Mesendoderm (in vitro differentiated cells): ENCODE measurements at regions not wholly inside any gene's neighbourhood (a gene's known extent, or its start where the extent isn't known, plus 50 kb on each side); places are given as distances from the start of the nearest gene placed in this dataset.

ENCODE experiments used
- DNase-seq: peaks from one replicate; pipeline ENCODE4 v3.0.0; 2013
- H2AK5ac ChIP-seq: 2 replicates; pipeline ENCODE4 v1.6.1; 2013; ENCODE audit warnings: low read length, inconsistent platforms
- H2BK120ac ChIP-seq: 2 replicates; pipeline ENCODE4 v1.6.1; 2013; ENCODE audit warnings: low read depth, mild to moderate bottlenecking, low read length, moderate library complexity, mixed read lengths
- H2BK15ac ChIP-seq: replicated peaks from 2 replicates; pipeline ENCODE4 v1.6.1; 2013; ENCODE audit warnings: low read depth, mild to moderate bottlenecking, moderate library complexity
- H2BK5ac ChIP-seq: 2 replicates; pipeline ENCODE4 v1.6.1; 2013; ENCODE audit warnings: low read length, inconsistent platforms
- H3K18ac ChIP-seq: 2 replicates; pipeline ENCODE4 v1.6.1; 2013; ENCODE audit warnings: mild to moderate bottlenecking, low read length, mixed read lengths
- H3K23ac ChIP-seq: one replicate; pipeline ENCODE4 v1.6.1; 2013; ENCODE audit warnings: low read length
- H3K27ac ChIP-seq: 2 replicates; pipeline ENCODE4 v1.5.1; 2013; ENCODE audit warnings: low read depth, mild to moderate bottlenecking, inconsistent platforms, low read length, moderate library complexity
- H3K27me3 ChIP-seq: 2 replicates; pipeline ENCODE4 v1.6.1; 2013; ENCODE audit warnings: low read length, control low read depth, mild to moderate bottlenecking, inconsistent platforms; ENCODE audit not compliant: insufficient read depth, poor library complexity
- H3K36me3 ChIP-seq: 2 replicates; pipeline ENCODE4 v1.6.1; 2013; ENCODE audit warnings: low read length, inconsistent platforms; ENCODE audit not compliant: control insufficient read depth, insufficient read depth
- H3K4ac ChIP-seq: one replicate; pipeline ENCODE4 v1.6.1; 2013; ENCODE audit warnings: low read depth, mild to moderate bottlenecking, low read length, moderate library complexity
- H3K4me1 ChIP-seq: 2 replicates; pipeline ENCODE4 v1.6.1; 2013; ENCODE audit warnings: low read depth, low read length, inconsistent platforms; ENCODE audit not compliant: control insufficient read depth
- H3K4me2 ChIP-seq: 2 replicates; pipeline ENCODE4 v1.6.1; 2013; ENCODE audit warnings: low read length
- H3K4me3 ChIP-seq: 2 replicates; pipeline ENCODE4 v1.5.1; 2013; ENCODE audit warnings: mild to moderate bottlenecking, low read length
- H3K56ac ChIP-seq: one replicate; pipeline ENCODE4 v1.6.1; 2013; ENCODE audit warnings: low read length
- H3K79me1 ChIP-seq: 2 replicates; pipeline ENCODE4 v1.6.1; 2013; ENCODE audit warnings: low read length, inconsistent platforms
- H3K79me2 ChIP-seq: 2 replicates; pipeline ENCODE4 v1.6.1; 2013; ENCODE audit warnings: mild to moderate bottlenecking, low read length; ENCODE audit not compliant: control insufficient read depth, insufficient read depth
- H3K9ac ChIP-seq: 2 replicates; pipeline ENCODE4 v1.6.1; 2013; ENCODE audit warnings: low read length, inconsistent platforms
- H4K5ac ChIP-seq: one replicate; pipeline ENCODE4 v1.6.1; 2013; ENCODE audit warnings: low read length
- H4K8ac ChIP-seq: one replicate; pipeline ENCODE4 v1.6.1; 2013; ENCODE audit warnings: low read depth, mild to moderate bottlenecking, control low read depth, low read length, moderate library complexity
- WGBS: extraction: QIAGEN DNeasy Blood & Tissue Kit; methylation state at CpG from one replicate; pipeline ENCODE4 v1.1.7; 2013; ENCODE audit warnings: low lambda C conversion rate, missing lambda C conversion rate; ENCODE audit not compliant: insufficient coverage; ENCODE audit errors: extremely low coverage; 5-methylcytosine and 5-hydroxymethylcytosine counted together

GRCh38 chr11:29271616-29272015 lies 745.2 kb downstream of the KCNA4 start:
- Histone ChIP-seq H3K79me2 (no peaks in the 10 kb centered on the region), H3K4ac (no peak overlapping the region), H3K36me3 (no peaks in the 10 kb centered on the region), H3K23ac (no peak overlapping the region), H3K9ac (no peak overlapping the region), H3K4me1 (no peaks in the 10 kb centered on the region), H3K4me2 (no peak overlapping the region), H2BK120ac (no peak overlapping the region), H3K56ac (no peak overlapping the region), H2BK5ac (no peak overlapping the region), H4K5ac (no peak overlapping the region), H4K8ac (no peak overlapping the region), H3K18ac (no peak overlapping the region), H3K27ac (no peak overlapping the region), H2AK5ac (no peak overlapping the region), H2BK15ac (no peak overlapping the region), H3K4me3 (no peak overlapping the region), H3K27me3 (no peaks in the 10 kb centered on the region), H3K79me1 (no peaks in the 10 kb centered on the region)
- DNase-seq, result no peak
- WGBS, result no CpG with 5 or more reads among the region's 1 CpG

- no peak overlapping the region for H2BK15ac ChIP-seq
- no peak for DNase-seq
- no peaks in the 10 kb centered on the region for H3K27me3 ChIP-seq
- H3K79me2 ChIP-seq, result no peaks in the 10 kb centered on the region
- H3K4ac ChIP-seq, result no peak overlapping the region
- H3K4me3 ChIP-seq, result no peak overlapping the region
- H3K9ac ChIP-seq, result no peak overlapping the region
- H3K56ac ChIP-seq, result no peak overlapping the region
- WGBS, result no CpG with 5 or more reads among the region's 2 CpGs
- H2AK5ac ChIP-seq, result no peak overlapping the region
- no peak overlapping the region for H4K8ac ChIP-seq
- no peaks in the 10 kb centered on the region for H3K36me3 ChIP-seq
- no peak overlapping the region for H3K27ac ChIP-seq
- no peak overlapping the region for H2BK120ac ChIP-seq
- no peak overlapping the region for H3K4me2 ChIP-seq
- H3K18ac ChIP-seq, result no peak overlapping the region
- no peaks in the 10 kb centered on the region for H3K79me1 ChIP-seq
- H3K23ac ChIP-seq, result no peak overlapping the region
- H3K4me1 ChIP-seq, result no peaks in the 10 kb centered on the region
- no peak overlapping the region for H4K5ac ChIP-seq
- H2BK5ac ChIP-seq, result no peak overlapping the region
Observed at GRCh38 chr11:29268733-29269132, 748.1 kb downstream of the KCNA4 start.

GRCh38 chr11:29265792-29266191 lies 751.0 kb downstream of the KCNA4 start:
- Histone ChIP-seq H4K5ac (no peak overlapping the region), H3K4me3 (no peak overlapping the region), H3K4me1 (no peaks in the 10 kb centered on the region), H4K8ac (no peak overlapping the region), H3K79me2 (no peaks in the 10 kb centered on the region), H3K4me2 (no peak overlapping the region), H3K56ac (no peak overlapping the region), H3K4ac (no peak overlapping the region), H2BK5ac (no peak overlapping the region), H3K36me3 (no peaks in the 10 kb centered on the region), H2BK120ac (no peak overlapping the region), H3K79me1 (no peaks in the 10 kb centered on the region), H2AK5ac (no peak overlapping the region), H3K27me3 (no peaks in the 10 kb centered on the region), H3K23ac (no peak overlapping the region), H2BK15ac (no peak overlapping the region), H3K27ac (no peak overlapping the region), H3K9ac (no peak overlapping the region), H3K18ac (no peak overlapping the region)
- DNase-seq, result no peak
- WGBS, result no CpG with 5 or more reads among the region's 3 CpGs

- Histone ChIP-seq H3K79me2 (no peaks in the 10 kb centered on the region), H3K9ac (no peak overlapping the region), H3K79me1 (no peaks in the 10 kb centered on the region), H3K4me2 (no peak overlapping the region), H3K36me3 (no peaks in the 10 kb centered on the region), H2AK5ac (no peak overlapping the region), H3K23ac (no peak overlapping the region), H2BK120ac (no peak overlapping the region), H2BK5ac (no peak overlapping the region), H3K56ac (no peak overlapping the region), H3K27me3 (no peaks in the 10 kb centered on the region), H3K4me1 (no peaks in the 10 kb centered on the region), H3K4ac (no peak overlapping the region), H3K27ac (no peak overlapping the region), H3K18ac (no peak overlapping the region), H3K4me3 (no peak overlapping the region), H4K5ac (no peak overlapping the region), H4K8ac (no peak overlapping the region), H2BK15ac (no peak overlapping the region)
- no peak for DNase-seq
Observed at GRCh38 chr11:29265381-29265780, 751.4 kb downstream of the KCNA4 start.

- WGBS, result no CpG with 5 or more reads among the region's 5 CpGs
- no peak for DNase-seq
- no peak overlapping the region for H4K8ac ChIP-seq
Observed at GRCh38 chr11:29263971-29264682, 752.7 kb downstream of the KCNA4 start.

GRCh38 chr11:29261831-29262230 lies 755.0 kb downstream of the KCNA4 start:
- H3K79me1 ChIP-seq, result no peaks in the 10 kb centered on the region
- H2BK5ac ChIP-seq, result no peak overlapping the region
- no peak overlapping the region for H3K4me3 ChIP-seq
- no peak overlapping the region for H3K27ac ChIP-seq
- H3K4me2 ChIP-seq, result no peak overlapping the region
- no peak overlapping the region for H4K8ac ChIP-seq
- no peak overlapping the region for H3K23ac ChIP-seq
- no peak overlapping the region for H2BK120ac ChIP-seq
- H2AK5ac ChIP-seq, result no peak overlapping the region
- no peak overlapping the region for H3K56ac ChIP-seq
- no peaks in the 10 kb centered on the region for H3K4me1 ChIP-seq
- no peaks in the 10 kb centered on the region for H3K36me3 ChIP-seq
- H3K79me2 ChIP-seq, result no peaks in the 10 kb centered on the region
- H3K4ac ChIP-seq, result no peak overlapping the region
- no peak overlapping the region for H3K18ac ChIP-seq
- no peaks in the 10 kb centered on the region for H3K27me3 ChIP-seq
- DNase-seq, result no peak
- no peak overlapping the region for H3K9ac ChIP-seq
- H4K5ac ChIP-seq, result no peak overlapping the region
- no peak overlapping the region for H2BK15ac ChIP-seq

More at GRCh38 chr11:29263971-29264682, 752.7 kb downstream of the KCNA4 start:
- no peaks in the 10 kb centered on the region for H3K79me2 ChIP-seq
- no peak overlapping the region for H3K4me3 ChIP-seq
- no peak overlapping the region for H2BK15ac ChIP-seq
- no peaks in the 10 kb centered on the region for H3K4me1 ChIP-seq
- no peaks in the 10 kb centered on the region for H3K36me3 ChIP-seq
- no peak overlapping the region for H3K56ac ChIP-seq
- no peak overlapping the region for H2AK5ac ChIP-seq
- no peak overlapping the region for H3K9ac ChIP-seq
- no peak overlapping the region for H2BK5ac ChIP-seq
- H3K4me2 ChIP-seq, result no peak overlapping the region
- no peak overlapping the region for H3K23ac ChIP-seq
- no peaks in the 10 kb centered on the region for H3K79me1 ChIP-seq
- no peak overlapping the region for H3K18ac ChIP-seq
- no peak overlapping the region for H3K27ac ChIP-seq
- H3K27me3 ChIP-seq, result no peaks in the 10 kb centered on the region
- H3K4ac ChIP-seq, result no peak overlapping the region
- no peak overlapping the region for H4K5ac ChIP-seq
- no peak overlapping the region for H2BK120ac ChIP-seq
